GM12878 (cell line): ENCODE measurements at regions not wholly inside any gene's neighbourhood (a gene's known extent, or its start where the extent isn't known, plus 50 kb on each side); places are given as distances from the start of the nearest gene placed in this dataset.

Experiments used
- ATAC-seq: fragments of 200-7000 bp; cut with Tn5 transposase; 3 replicates; pipeline ENCODE4 v1.9.1; 2020; ENCODE audit warnings: mild to moderate bottlenecking, moderate library complexity
- BruUV-seq: library from RNA; stranded (reverse); fragments of 400-500 nt; replicated peaks from 2 replicates; lab custom pipeline; 2021; lab: Mats Ljungman, UMichigan
- CTCF ChIA-PET: fragments of 300-600 bp; sonication (Branson Sonifier 250); formaldehyde crosslinking; extraction: SDS; loops from one replicate; lab custom pipeline; 2021; ENCODE audit warnings: inconsistent platforms; lab: Yijun Ruan, JAX
- POLR2A ChIA-PET: fragments of 350-600 bp; formaldehyde crosslinking; extraction: SDS; loops from one replicate; lab custom pipeline; 2021; ENCODE audit warnings: inconsistent platforms; lab: Charles Lee
- RAD21 ChIA-PET: fragments of 300-600 bp; sonication (Branson Sonifier 250); formaldehyde crosslinking; loops from one replicate; lab custom pipeline; 2023; ENCODE audit warnings: antibody characterized with exemption; ENCODE audit not compliant: unreplicated experiment; lab: Charles Lee
- SMC1A ChIA-PET: fragments of 300-600 bp; sonication (Branson Sonifier 250); formaldehyde crosslinking; loops from one replicate; lab custom pipeline; 2023; ENCODE audit not compliant: unreplicated experiment, uncharacterized antibody; lab: Charles Lee
- DNase-seq: peaks from one replicate; pipeline ENCODE4 v3.0.0-alpha.2; 2011; ENCODE audit warnings: low read depth, low spot score
- FAIRE-seq: peaks from 3 replicates; lab custom pipeline; 2011; peaks lifted over from hg19 to GRCh38; lab: Jason Lieb, UNC
- H2AFZ ChIP-seq: 2 replicates; pipeline ENCODE4 v1.6.0; 2011; ENCODE audit warnings: low read depth, low read length, control low read depth; ENCODE audit not compliant: control insufficient read depth
- H3K27ac ChIP-seq: 2 replicates; pipeline ENCODE4 v1.5.1; 2011; ENCODE audit warnings: control low read depth; ENCODE audit not compliant: control insufficient read depth, insufficient read depth
- H3K27me3 ChIP-seq, 2 experiments: replicated peaks in 1 of 2; 2 replicates each; pipeline versions ENCODE4 v1.6.0 to v1.6.1; 2011; ENCODE audit warnings: low read length in 1 of 2; ENCODE audit not compliant: control insufficient read depth in 2 of 2, insufficient read depth in 2 of 2
- H3K36me3 ChIP-seq, 2 experiments: 2 replicates each; pipeline ENCODE4 v1.5.1; 2011; ENCODE audit warnings: low read length in 1 of 2; ENCODE audit not compliant: control insufficient read depth in 2 of 2, insufficient read depth in 2 of 2
- H3K4me1 ChIP-seq: 2 replicates; pipeline ENCODE4 v1.6.1; 2011; ENCODE audit warnings: mild to moderate bottlenecking, low read length, moderate library complexity, mixed read lengths; ENCODE audit not compliant: control insufficient read depth, insufficient read depth
- H3K4me2 ChIP-seq: 2 replicates; pipeline ENCODE4 v1.6.0; 2011; ENCODE audit warnings: control low read depth; ENCODE audit not compliant: control insufficient read depth, insufficient read depth
- H3K4me3 ChIP-seq: fragments of 200-600 bp; sonication (generic); 2 replicates; pipeline ENCODE4 v1.5.1; 2016
- H3K79me2 ChIP-seq: 2 replicates; pipeline ENCODE4 v1.6.0; 2011; ENCODE audit warnings: low read length; ENCODE audit not compliant: control insufficient read depth, insufficient read depth
- H3K9ac ChIP-seq: 2 replicates; pipeline ENCODE4 v1.8.0; 2011; ENCODE audit warnings: low read length, control low read depth, mixed read lengths; ENCODE audit not compliant: control insufficient read depth, insufficient read depth
- H3K9me3 ChIP-seq: replicated peaks from 3 replicates; pipeline ENCODE4 v1.5.1; 2011; ENCODE audit warnings: mild to moderate bottlenecking, low read length; ENCODE audit not compliant: control insufficient read depth, insufficient read depth
- H4K20me1 ChIP-seq: 2 replicates; pipeline ENCODE4 v1.6.0; 2011; ENCODE audit not compliant: control insufficient read depth, insufficient read depth
- BHLHE40 ChIP-seq, 2 experiments: fragments of 450-650 bp in 1 of 2; IDR thresholded peaks; 2 replicates each; pipeline ENCODE4 v1.6.1; 2011 to 2017; ENCODE audit warnings: low read depth in 2 of 2, borderline replicate concordance in 1 of 2, improper control_type of control experiment in 1 of 2, low read length in 1 of 2, mild to moderate bottlenecking in 1 of 2
- CHD1 ChIP-seq: IDR thresholded peaks from 2 replicates; pipeline ENCODE4 v1.6.1; 2012; ENCODE audit warnings: low read depth, low read length, improper control_type of control experiment
- EZH2 ChIP-seq: IDR thresholded peaks from 2 replicates; pipeline ENCODE4 v1.6.1; 2012; ENCODE audit warnings: low read depth, mild to moderate bottlenecking, control low read depth, inconsistent platforms, low read length, borderline replicate concordance; ENCODE audit not compliant: control insufficient read depth
- FOS ChIP-seq: IDR thresholded peaks from 3 replicates; pipeline ENCODE4 v1.6.1; 2011; ENCODE audit warnings: borderline replicate concordance; ENCODE audit not compliant: insufficient read length; ENCODE audit errors: extremely low read depth
- JUNB ChIP-seq: IDR thresholded peaks from 2 replicates; pipeline ENCODE4 v1.6.1; 2016; ENCODE audit warnings: antibody characterized with exemption, mild to moderate bottlenecking
- MEF2A ChIP-seq: IDR thresholded peaks from 2 replicates; pipeline ENCODE4 v1.6.1; 2011; ENCODE audit warnings: low read depth, mild to moderate bottlenecking, low read length, moderate library complexity; ENCODE audit not compliant: insufficient read depth
- RELA ChIP-seq: fragments of 450-650 bp; IDR thresholded peaks from 2 replicates; pipeline ENCODE4 v1.8.0; 2014; ENCODE audit warnings: borderline replicate concordance; ENCODE audit not compliant: partially characterized antibody
- in situ Hi-C: fragments of 300-500 bp; cut with MboI; formaldehyde crosslinking; loops from 9 replicates; pipeline ENCODE4 v1.14.3; 2018; ENCODE audit warnings: mixed read lengths
- intact Hi-C: fragments of 100-400 bp; cut with micrococcal nuclease; formaldehyde crosslinking; loops from one replicate; pipeline ENCODE4 v1.14.2; 2022; ENCODE audit not compliant: unreplicated experiment
- TF ChIP-seq, protein P1 (sequence below): IDR thresholded peaks from 2 replicates; pipeline ENCODE4 v1.6.1; 2011; ENCODE audit warnings: mild to moderate bottlenecking, low read depth, low read length, moderate library complexity; ENCODE audit not compliant: insufficient replicate concordance
- TF ChIP-seq, protein P2 (sequence below), 3 experiments: IDR thresholded peaks in 2 of 3; conservative IDR thresholded peaks in 1 of 3; 2 replicates each; pipeline ENCODE4 v1.5.1; 2011; ENCODE audit warnings: low read depth in 3 of 3, low read length in 3 of 3, mild to moderate bottlenecking in 3 of 3, control low read depth in 2 of 3, moderate library complexity in 2 of 3, inconsistent platforms in 1 of 3, mixed read lengths in 1 of 3; ENCODE audit not compliant: control insufficient read depth in 2 of 3, insufficient read depth in 1 of 3; ENCODE audit errors: extremely low read depth in 1 of 3
- TF ChIP-seq, protein P3 (sequence below): IDR thresholded peaks from 2 replicates; pipeline ENCODE4 v1.6.1; 2012; ENCODE audit warnings: low read depth, low read length, improper control_type of control experiment
- TF ChIP-seq, protein P4 (sequence below): fragments of 450-650 bp; IDR thresholded peaks from 2 replicates; pipeline ENCODE4 v1.6.1; 2017; ENCODE audit warnings: antibody characterized with exemption, mild to moderate bottlenecking, moderate library complexity
- TF ChIP-seq, protein P5 (sequence below): fragments of 450-650 bp; IDR thresholded peaks from 2 replicates; pipeline ENCODE4 v1.6.1; 2017; ENCODE audit warnings: borderline replicate concordance

DNA sequence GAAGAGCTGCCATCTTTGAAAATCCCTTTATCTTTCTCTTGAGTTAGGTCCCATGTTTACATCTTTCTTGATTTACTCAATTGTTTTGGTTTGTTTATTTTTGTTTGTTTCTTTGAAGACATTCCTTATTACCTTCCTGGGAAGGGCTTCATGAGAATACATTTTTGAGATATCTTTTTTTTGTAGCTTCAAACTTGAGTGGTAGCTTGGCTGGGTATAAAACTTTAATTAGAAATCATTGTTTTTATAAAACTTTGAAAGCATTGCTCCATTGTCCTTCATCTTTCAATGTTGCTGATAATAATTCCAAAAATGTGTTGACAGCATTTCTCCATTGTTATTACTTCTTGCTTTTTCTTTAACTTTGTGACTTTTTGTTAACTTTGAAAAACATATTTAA, 145.9 kb upstream of the RBMS1 start:
- ATAC-seq = no peak
- H3K4me1 ChIP-seq = no peaks in the 10 kb centered on the region
- H3K79me2 ChIP-seq = no peaks in the 10 kb centered on the region
- H3K27ac ChIP-seq = no peak overlapping the region
- no peak overlapping the region for H3K4me3 ChIP-seq
- FAIRE-seq = no peak
- RAD21 ChIA-PET = no interaction called here
- no peaks in the 10 kb centered on the region for H4K20me1 ChIP-seq
- no peak overlapping the region for H3K4me2 ChIP-seq
- H2AFZ ChIP-seq = no peak overlapping the region
- no peaks in the 10 kb centered on the region for H3K27me3 ChIP-seq
- CTCF ChIA-PET = no interaction called here
- SMC1A ChIA-PET = interaction anchor here (0.9 to 1.9 kb wide), 2 partner anchors 8 to 99 kb away, joined by 4 to 5 read pairs; no protein-coding TSS in a partner anchor
- in situ Hi-C loops (no loop called here), intact Hi-C loops (no loop called here)
- TF ChIP-seq, protein P1, sequence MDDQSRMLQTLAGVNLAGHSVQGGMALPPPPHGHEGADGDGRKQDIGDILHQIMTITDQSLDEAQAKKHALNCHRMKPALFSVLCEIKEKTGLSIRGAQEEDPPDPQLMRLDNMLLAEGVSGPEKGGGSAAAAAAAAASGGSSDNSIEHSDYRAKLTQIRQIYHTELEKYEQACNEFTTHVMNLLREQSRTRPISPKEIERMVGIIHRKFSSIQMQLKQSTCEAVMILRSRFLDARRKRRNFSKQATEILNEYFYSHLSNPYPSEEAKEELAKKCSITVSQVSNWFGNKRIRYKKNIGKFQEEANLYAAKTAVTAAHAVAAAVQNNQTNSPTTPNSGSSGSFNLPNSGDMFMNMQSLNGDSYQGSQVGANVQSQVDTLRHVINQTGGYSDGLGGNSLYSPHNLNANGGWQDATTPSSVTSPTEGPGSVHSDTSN = no peak
- TF ChIP-seq JUNB = no peak
- TF ChIP-seq BHLHE40 (IDR thresholded peaks at IDR 0.05; ENCODE audit: borderline replicate concordance in 1 of 2, low read depth in 2 of 2, low read length in 1 of 2) = no peak
- no peak for TF ChIP-seq EZH2
- TF ChIP-seq MEF2A = no peak
- TF ChIP-seq, protein P2, sequence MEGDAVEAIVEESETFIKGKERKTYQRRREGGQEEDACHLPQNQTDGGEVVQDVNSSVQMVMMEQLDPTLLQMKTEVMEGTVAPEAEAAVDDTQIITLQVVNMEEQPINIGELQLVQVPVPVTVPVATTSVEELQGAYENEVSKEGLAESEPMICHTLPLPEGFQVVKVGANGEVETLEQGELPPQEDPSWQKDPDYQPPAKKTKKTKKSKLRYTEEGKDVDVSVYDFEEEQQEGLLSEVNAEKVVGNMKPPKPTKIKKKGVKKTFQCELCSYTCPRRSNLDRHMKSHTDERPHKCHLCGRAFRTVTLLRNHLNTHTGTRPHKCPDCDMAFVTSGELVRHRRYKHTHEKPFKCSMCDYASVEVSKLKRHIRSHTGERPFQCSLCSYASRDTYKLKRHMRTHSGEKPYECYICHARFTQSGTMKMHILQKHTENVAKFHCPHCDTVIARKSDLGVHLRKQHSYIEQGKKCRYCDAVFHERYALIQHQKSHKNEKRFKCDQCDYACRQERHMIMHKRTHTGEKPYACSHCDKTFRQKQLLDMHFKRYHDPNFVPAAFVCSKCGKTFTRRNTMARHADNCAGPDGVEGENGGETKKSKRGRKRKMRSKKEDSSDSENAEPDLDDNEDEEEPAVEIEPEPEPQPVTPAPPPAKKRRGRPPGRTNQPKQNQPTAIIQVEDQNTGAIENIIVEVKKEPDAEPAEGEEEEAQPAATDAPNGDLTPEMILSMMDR (IDR thresholded peaks at IDR 0.05 in 2 of 3, conservative IDR thresholded peaks at IDR 0.05 in 1 of 3; ENCODE audit: control insufficient read depth in 2 of 3, extremely low read depth in 1 of 3, insufficient read depth in 1 of 3, low read depth in 3 of 3, low read length in 3 of 3) = no peak
- no peak for TF ChIP-seq CHD1
- no peak for TF ChIP-seq FOS
- no peak for TF ChIP-seq RELA
- TF ChIP-seq, protein P3, sequence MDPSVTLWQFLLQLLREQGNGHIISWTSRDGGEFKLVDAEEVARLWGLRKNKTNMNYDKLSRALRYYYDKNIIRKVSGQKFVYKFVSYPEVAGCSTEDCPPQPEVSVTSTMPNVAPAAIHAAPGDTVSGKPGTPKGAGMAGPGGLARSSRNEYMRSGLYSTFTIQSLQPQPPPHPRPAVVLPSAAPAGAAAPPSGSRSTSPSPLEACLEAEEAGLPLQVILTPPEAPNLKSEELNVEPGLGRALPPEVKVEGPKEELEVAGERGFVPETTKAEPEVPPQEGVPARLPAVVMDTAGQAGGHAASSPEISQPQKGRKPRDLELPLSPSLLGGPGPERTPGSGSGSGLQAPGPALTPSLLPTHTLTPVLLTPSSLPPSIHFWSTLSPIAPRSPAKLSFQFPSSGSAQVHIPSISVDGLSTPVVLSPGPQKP = no peak
- TF ChIP-seq, protein P4, sequence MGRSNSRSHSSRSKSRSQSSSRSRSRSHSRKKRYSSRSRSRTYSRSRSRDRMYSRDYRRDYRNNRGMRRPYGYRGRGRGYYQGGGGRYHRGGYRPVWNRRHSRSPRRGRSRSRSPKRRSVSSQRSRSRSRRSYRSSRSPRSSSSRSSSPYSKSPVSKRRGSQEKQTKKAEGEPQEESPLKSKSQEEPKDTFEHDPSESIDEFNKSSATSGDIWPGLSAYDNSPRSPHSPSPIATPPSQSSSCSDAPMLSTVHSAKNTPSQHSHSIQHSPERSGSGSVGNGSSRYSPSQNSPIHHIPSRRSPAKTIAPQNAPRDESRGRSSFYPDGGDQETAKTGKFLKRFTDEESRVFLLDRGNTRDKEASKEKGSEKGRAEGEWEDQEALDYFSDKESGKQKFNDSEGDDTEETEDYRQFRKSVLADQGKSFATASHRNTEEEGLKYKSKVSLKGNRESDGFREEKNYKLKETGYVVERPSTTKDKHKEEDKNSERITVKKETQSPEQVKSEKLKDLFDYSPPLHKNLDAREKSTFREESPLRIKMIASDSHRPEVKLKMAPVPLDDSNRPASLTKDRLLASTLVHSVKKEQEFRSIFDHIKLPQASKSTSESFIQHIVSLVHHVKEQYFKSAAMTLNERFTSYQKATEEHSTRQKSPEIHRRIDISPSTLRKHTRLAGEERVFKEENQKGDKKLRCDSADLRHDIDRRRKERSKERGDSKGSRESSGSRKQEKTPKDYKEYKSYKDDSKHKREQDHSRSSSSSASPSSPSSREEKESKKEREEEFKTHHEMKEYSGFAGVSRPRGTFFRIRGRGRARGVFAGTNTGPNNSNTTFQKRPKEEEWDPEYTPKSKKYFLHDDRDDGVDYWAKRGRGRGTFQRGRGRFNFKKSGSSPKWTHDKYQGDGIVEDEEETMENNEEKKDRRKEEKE = no peak
- TF ChIP-seq, protein P5, sequence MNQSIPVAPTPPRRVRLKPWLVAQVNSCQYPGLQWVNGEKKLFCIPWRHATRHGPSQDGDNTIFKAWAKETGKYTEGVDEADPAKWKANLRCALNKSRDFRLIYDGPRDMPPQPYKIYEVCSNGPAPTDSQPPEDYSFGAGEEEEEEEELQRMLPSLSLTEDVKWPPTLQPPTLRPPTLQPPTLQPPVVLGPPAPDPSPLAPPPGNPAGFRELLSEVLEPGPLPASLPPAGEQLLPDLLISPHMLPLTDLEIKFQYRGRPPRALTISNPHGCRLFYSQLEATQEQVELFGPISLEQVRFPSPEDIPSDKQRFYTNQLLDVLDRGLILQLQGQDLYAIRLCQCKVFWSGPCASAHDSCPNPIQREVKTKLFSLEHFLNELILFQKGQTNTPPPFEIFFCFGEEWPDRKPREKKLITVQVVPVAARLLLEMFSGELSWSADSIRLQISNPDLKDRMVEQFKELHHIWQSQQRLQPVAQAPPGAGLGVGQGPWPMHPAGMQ = no peak
- H3K9ac ChIP-seq = no peak overlapping the region
- H3K9me3 ChIP-seq = no peaks in the 10 kb centered on the region; the same call in 2 of the 3 replicates
- no peaks in the 10 kb centered on the region for H3K36me3 ChIP-seq
- BruUV-seq = no TSS peak
- POLR2A ChIA-PET = no interaction called here
- DNase-seq = no peak
